K562 (cell line): ENCODE measurements at regions not wholly inside any gene's neighbourhood (a gene's known extent, or its start where the extent isn't known, plus 50 kb on each side); places are given as distances from the start of the nearest gene placed in this dataset.
A peak's percentile ranks its signal among the peaks of the same experiment; 100 is the strongest.

Source experiments
- CBFA2T3 ChIP-seq: fragments of 450-650 bp; IDR thresholded peaks from 2 replicates; pipeline ENCODE4 v1.6.1; 2017
- ESRRA ChIP-seq: fragments of 450-650 bp; IDR thresholded peaks from 2 replicates; pipeline ENCODE4 v1.6.1; 2014; ENCODE audit warnings: low read depth, mild to moderate bottlenecking, moderate library complexity, borderline replicate concordance
- GATAD2B ChIP-seq: fragments of 450-650 bp; IDR thresholded peaks from 2 replicates; pipeline ENCODE4 v1.6.1; 2017; ENCODE audit warnings: mild to moderate bottlenecking, borderline replicate concordance
- HDAC1 ChIP-seq, 2 experiments: fragments of 450-650 bp; IDR thresholded peaks; 2 replicates each; pipeline ENCODE4 v1.6.1; 2016 to 2017; ENCODE audit warnings: inconsistent platforms in 1 of 2, mild to moderate bottlenecking in 1 of 2, moderate library complexity in 1 of 2
- KDM4B ChIP-seq, 2 experiments: fragments of 450-650 bp in 1 of 2; sonication (generic) in 1 of 2; IDR thresholded peaks; 2 replicates each; pipeline ENCODE4 v1.6.1; 2016 to 2017; ENCODE audit warnings: borderline replicate concordance in 2 of 2, antibody characterized with exemption in 1 of 2, low read depth in 1 of 2, mild to moderate bottlenecking in 1 of 2
- MCM2 ChIP-seq: fragments of 450-650 bp; IDR thresholded peaks from 2 replicates; pipeline ENCODE4 v1.6.1; 2017; ENCODE audit warnings: low read depth, mild to moderate bottlenecking
- NR2C2 ChIP-seq, 2 experiments: fragments of 200-800 bp in 1 of 2; sonication (Bioruptor generic) in 1 of 2; sonication (generic) in 1 of 2; formaldehyde crosslinking in 1 of 2; IDR thresholded peaks; 2 replicates each; pipeline versions ENCODE4 v1.6.1 to v1.8.0; 2016 to 2022; ENCODE audit warnings: mild to moderate bottlenecking in 1 of 2, missing compliant biosample characterization in 1 of 2, missing genetic modification characterization in 1 of 2, missing genetic modification reagents in 1 of 2
- SMARCB1 ChIP-seq: IDR thresholded peaks from 2 replicates; pipeline ENCODE4 v1.6.1; 2011; ENCODE audit warnings: improper control_type of control experiment, low read depth; ENCODE audit not compliant: insufficient read length
- SREBF1 ChIP-seq: fragments of 150-350 bp; IDR thresholded peaks from 2 replicates; pipeline ENCODE4 v1.6.1; 2014; ENCODE audit warnings: antibody characterized with exemption, low read depth, low read length, borderline replicate concordance
- TBP ChIP-seq: optimal IDR thresholded peaks from 2 replicates; pipeline ENCODE3; 2011; ENCODE audit warnings: low read depth, low read length, improper control_type of control experiment
- ZBED1 ChIP-seq: IDR thresholded peaks from 2 replicates; pipeline ENCODE4 v1.6.1; 2014
- ZNF24 ChIP-seq: fragments of 450-650 bp; IDR thresholded peaks from 2 replicates; pipeline ENCODE4 v1.6.1; 2016
- ZNF282 ChIP-seq: sonication (generic); formaldehyde crosslinking; IDR thresholded peaks from 2 replicates; pipeline ENCODE4 v1.8.1; 2023; ENCODE audit warnings: missing genetic modification reagents
- ZNF436 ChIP-seq: fragments of 250-450, 450-650 bp; sonication (Bioruptor Pico); formaldehyde crosslinking; IDR thresholded peaks from 2 replicates; pipeline ENCODE4 v1.7.0; 2020; ENCODE audit warnings: mild to moderate bottlenecking
- ZNF77 ChIP-seq: fragments of 250-450 bp; sonication (Bioruptor Pico); IDR thresholded peaks from 2 replicates; pipeline ENCODE4 v1.5.0; 2020
- TF ChIP-seq, protein P1 (sequence below): sonication (generic); formaldehyde crosslinking; IDR thresholded peaks from 2 replicates; pipeline ENCODE4 v1.8.0; 2022; ENCODE audit warnings: missing genetic modification reagents, mild to moderate bottlenecking, borderline replicate concordance
- TF ChIP-seq, protein P2 (sequence below), 2 experiments: fragments of 450-650 bp in 1 of 2; sonication (generic) in 1 of 2; formaldehyde crosslinking in 1 of 2; IDR thresholded peaks in 1 of 2; conservative IDR thresholded peaks in 1 of 2; 2 replicates each; pipeline versions ENCODE4 v1.6.1 to v1.8.1; 2016 to 2023; ENCODE audit warnings: mild to moderate bottlenecking in 2 of 2, moderate library complexity in 2 of 2, inconsistent platforms in 1 of 2, missing genetic modification reagents in 1 of 2
- TF ChIP-seq, protein P3 (sequence below): fragments of 250-450 bp; sonication (Bioruptor Pico); IDR thresholded peaks from 2 replicates; pipeline ENCODE4 v1.6.1; 2021; ENCODE audit warnings: mild to moderate bottlenecking
- TF ChIP-seq, protein P4 (sequence below): sonication (generic); formaldehyde crosslinking; IDR thresholded peaks from 2 replicates; pipeline ENCODE4 v1.8.0; 2022; ENCODE audit warnings: mild to moderate bottlenecking, missing genetic modification reagents

DNA sequence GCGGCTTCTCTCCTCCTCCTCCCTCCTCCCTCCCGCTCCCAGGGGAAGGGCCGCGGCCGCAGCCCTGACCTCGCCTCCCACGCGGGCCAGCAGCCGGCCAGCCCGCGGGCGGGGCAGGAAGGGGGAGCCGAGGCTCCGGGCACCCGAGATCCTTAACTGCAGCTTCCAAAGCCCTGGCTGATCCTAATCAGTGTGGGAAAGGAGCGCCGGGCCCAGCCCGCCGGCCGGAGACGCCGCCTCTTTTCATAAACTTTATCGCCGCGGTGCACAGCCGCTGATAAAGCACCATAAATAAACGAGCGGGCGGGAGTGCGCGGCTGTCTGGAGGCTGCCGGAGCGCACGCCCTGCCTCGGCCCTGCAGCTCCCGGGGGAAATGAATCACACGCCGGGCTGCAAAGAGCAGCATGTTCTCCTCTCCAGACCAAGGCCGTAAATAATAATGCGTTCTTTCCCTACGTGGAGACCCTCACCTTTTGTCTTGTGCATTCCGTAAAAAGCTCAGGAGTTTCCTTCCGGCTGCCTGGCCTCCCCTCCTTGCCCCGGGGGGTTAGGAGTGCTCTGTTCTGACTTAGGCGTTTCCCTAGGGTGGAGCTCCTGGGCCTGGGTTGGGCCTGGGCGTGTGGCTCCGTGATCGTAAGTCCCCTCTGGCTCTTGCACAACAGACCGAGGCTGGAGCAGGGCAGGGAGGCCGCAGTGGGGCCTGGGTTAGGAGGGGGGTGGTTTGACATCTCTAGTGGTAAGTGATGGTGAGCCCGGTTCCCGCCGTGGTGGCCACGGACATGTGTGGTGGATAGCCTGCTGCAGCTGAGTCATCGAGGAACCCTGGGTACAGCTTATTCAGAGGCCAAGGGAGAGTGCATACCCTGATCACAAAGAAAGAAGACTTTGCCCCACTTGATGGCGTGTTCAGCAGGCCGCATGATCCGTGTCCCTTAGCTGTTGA lies 132.6 kb upstream of the HES1 start (continued):
- TF ChIP-seq ESRRA, result peak; percentile 84; the same call in 1 of the 2 replicates
- peak; percentile 65 for TF ChIP-seq ZBED1
- TF ChIP-seq ZNF77, result no peak
- TF ChIP-seq, protein P1, sequence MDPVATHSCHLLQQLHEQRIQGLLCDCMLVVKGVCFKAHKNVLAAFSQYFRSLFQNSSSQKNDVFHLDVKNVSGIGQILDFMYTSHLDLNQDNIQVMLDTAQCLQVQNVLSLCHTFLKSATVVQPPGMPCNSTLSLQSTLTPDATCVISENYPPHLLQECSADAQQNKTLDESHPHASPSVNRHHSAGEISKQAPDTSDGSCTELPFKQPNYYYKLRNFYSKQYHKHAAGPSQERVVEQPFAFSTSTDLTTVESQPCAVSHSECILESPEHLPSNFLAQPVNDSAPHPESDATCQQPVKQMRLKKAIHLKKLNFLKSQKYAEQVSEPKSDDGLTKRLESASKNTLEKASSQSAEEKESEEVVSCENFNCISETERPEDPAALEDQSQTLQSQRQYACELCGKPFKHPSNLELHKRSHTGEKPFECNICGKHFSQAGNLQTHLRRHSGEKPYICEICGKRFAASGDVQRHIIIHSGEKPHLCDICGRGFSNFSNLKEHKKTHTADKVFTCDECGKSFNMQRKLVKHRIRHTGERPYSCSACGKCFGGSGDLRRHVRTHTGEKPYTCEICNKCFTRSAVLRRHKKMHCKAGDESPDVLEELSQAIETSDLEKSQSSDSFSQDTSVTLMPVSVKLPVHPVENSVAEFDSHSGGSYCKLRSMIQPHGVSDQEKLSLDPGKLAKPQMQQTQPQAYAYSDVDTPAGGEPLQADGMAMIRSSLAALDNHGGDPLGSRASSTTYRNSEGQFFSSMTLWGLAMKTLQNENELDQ (CRISPR knock-in tag), result no peak
- TF ChIP-seq CBFA2T3, result peak; percentile 93
- TF ChIP-seq, protein P2, sequence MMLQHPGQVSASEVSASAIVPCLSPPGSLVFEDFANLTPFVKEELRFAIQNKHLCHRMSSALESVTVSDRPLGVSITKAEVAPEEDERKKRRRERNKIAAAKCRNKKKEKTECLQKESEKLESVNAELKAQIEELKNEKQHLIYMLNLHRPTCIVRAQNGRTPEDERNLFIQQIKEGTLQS (IDR thresholded peaks at IDR 0.05), result peak; percentile 77
- TF ChIP-seq, protein P2 (CRISPR knock-in tag; conservative IDR thresholded peaks at IDR 0.05), result no peak
- no peak for TF ChIP-seq SREBF1
- no peak; the same call in 1 of the 2 replicates for TF ChIP-seq ZNF24
- TF ChIP-seq NR2C2 (CRISPR knock-in tag; IDR thresholded peaks at IDR 0.05), result no peak
- peak; percentile 92 for TF ChIP-seq NR2C2 (tag; IDR thresholded peaks at IDR 0.05)
- TF ChIP-seq, protein P3, sequence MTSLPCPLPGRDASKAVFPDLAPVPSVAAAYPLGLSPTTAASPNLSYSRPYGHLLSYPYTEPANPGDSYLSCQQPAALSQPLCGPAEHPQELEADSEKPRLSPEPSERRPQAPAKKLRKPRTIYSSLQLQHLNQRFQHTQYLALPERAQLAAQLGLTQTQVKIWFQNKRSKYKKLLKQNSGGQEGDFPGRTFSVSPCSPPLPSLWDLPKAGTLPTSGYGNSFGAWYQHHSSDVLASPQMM (CRISPR knock-in tag), result no peak
- TF ChIP-seq SMARCB1, result peak; percentile 11
- TF ChIP-seq ZNF436 (CRISPR knock-in tag), result no peak
- peak; percentile 99 for TF ChIP-seq GATAD2B
- TF ChIP-seq MCM2, result no peak
- TF ChIP-seq HDAC1 (IDR thresholded peaks at IDR 0.05), result peak in 1 of 2 experiments; percentile 85; a peak in 2 of 4 replicates
- TF ChIP-seq TBP, result peak; percentile 45
- TF ChIP-seq ZNF282, result no peak
- TF ChIP-seq, protein P4, sequence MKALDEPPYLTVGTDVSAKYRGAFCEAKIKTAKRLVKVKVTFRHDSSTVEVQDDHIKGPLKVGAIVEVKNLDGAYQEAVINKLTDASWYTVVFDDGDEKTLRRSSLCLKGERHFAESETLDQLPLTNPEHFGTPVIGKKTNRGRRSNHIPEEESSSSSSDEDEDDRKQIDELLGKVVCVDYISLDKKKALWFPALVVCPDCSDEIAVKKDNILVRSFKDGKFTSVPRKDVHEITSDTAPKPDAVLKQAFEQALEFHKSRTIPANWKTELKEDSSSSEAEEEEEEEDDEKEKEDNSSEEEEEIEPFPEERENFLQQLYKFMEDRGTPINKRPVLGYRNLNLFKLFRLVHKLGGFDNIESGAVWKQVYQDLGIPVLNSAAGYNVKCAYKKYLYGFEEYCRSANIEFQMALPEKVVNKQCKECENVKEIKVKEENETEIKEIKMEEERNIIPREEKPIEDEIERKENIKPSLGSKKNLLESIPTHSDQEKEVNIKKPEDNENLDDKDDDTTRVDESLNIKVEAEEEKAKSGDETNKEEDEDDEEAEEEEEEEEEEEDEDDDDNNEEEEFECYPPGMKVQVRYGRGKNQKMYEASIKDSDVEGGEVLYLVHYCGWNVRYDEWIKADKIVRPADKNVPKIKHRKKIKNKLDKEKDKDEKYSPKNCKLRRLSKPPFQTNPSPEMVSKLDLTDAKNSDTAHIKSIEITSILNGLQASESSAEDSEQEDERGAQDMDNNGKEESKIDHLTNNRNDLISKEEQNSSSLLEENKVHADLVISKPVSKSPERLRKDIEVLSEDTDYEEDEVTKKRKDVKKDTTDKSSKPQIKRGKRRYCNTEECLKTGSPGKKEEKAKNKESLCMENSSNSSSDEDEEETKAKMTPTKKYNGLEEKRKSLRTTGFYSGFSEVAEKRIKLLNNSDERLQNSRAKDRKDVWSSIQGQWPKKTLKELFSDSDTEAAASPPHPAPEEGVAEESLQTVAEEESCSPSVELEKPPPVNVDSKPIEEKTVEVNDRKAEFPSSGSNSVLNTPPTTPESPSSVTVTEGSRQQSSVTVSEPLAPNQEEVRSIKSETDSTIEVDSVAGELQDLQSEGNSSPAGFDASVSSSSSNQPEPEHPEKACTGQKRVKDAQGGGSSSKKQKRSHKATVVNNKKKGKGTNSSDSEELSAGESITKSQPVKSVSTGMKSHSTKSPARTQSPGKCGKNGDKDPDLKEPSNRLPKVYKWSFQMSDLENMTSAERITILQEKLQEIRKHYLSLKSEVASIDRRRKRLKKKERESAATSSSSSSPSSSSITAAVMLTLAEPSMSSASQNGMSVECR (CRISPR knock-in tag), result no peak
- TF ChIP-seq KDM4B (IDR thresholded peaks at IDR 0.05; ENCODE audit: borderline replicate concordance in 2 of 2, low read depth in 1 of 2), result peak in 1 of 2 experiments; percentile 91; a peak in 1 of 4 replicates
